ENCODE measurements at regions not wholly inside any gene's neighbourhood (a gene's known extent, or its start where the extent isn't known, plus 50 kb on each side); places are given as distances from the start of the nearest gene placed in this dataset.

- TF ChIP-seq POLR2AphosphoS5 (IDR thresholded peaks at IDR 0.05; ENCODE audit: low read depth, low read length) (no peak), POLR2A (IDR thresholded peaks at IDR 0.05; ENCODE audit: low read depth, low read length) (no peak)
Measured at GRCh38 chr1:208933984-208934525, 649.5 kb upstream of the CAMK1G start.

Data from GM12892 (cell line).